A673 (cell line): ENCODE measurements at regions not wholly inside any gene's neighbourhood (a gene's known extent, or its start where the extent isn't known, plus 50 kb on each side); places are given as distances from the start of the nearest gene placed in this dataset.

Experiments
- BruUV-seq: library from RNA; stranded (reverse); fragments of 400-500 nt; replicated peaks from 2 replicates; lab custom pipeline; 2021; lab: Mats Ljungman, UMichigan
- CTCF ChIA-PET: fragments of 300-600 bp; sonication (Branson Sonifier 250); formaldehyde crosslinking; loops from one replicate; lab custom pipeline; 2022; ENCODE audit warnings: antibody characterized with exemption; lab: Charles Lee
- POLR2A ChIA-PET: fragments of 300-600 bp; sonication (Branson Sonifier 250); formaldehyde crosslinking; loops from one replicate; lab custom pipeline; 2022; ENCODE audit warnings: antibody characterized with exemption; ENCODE audit not compliant: low non-redundant PET; lab: Charles Lee
- DNase-seq: peaks from one replicate; pipeline ENCODE4 v3.0.0-alpha.2; 2015; ENCODE audit warnings: low spot score
- H3K27ac ChIP-seq: fragments of 200-600 bp; sonication (generic); 2 replicates; pipeline ENCODE4 v1.5.1; 2016; ENCODE audit warnings: mixed run types, low read depth, mild to moderate bottlenecking, mixed read lengths, antibody characterized with exemption, low read length; ENCODE audit not compliant: poor library complexity, severe bottlenecking
- H3K27me3 ChIP-seq: fragments of 200-600 bp; sonication (generic); replicated peaks from 2 replicates; pipeline ENCODE4 v1.6.1; 2017; ENCODE audit warnings: mixed run types, low read depth, mild to moderate bottlenecking, mixed read lengths, antibody characterized with exemption, low read length; ENCODE audit not compliant: insufficient read depth, poor library complexity
- H3K36me3 ChIP-seq: fragments of 200-600 bp; sonication (generic); 2 replicates; pipeline ENCODE4 v1.6.1; 2016; ENCODE audit warnings: mixed run types, mild to moderate bottlenecking, mixed read lengths, antibody characterized with exemption, low read length; ENCODE audit not compliant: insufficient read depth, poor library complexity, severe bottlenecking
- H3K4me1 ChIP-seq: fragments of 200-600 bp; sonication (generic); 2 replicates; pipeline ENCODE4 v1.6.1; 2017; ENCODE audit warnings: mixed run types, mild to moderate bottlenecking, mixed read lengths, antibody characterized with exemption, low read length; ENCODE audit not compliant: insufficient read depth, poor library complexity, severe bottlenecking
- H3K4me3 ChIP-seq: fragments of 200-600 bp; sonication (generic); 2 replicates; pipeline ENCODE4 v1.5.1; 2016; ENCODE audit warnings: low read depth, mixed run types, mild to moderate bottlenecking, mixed read lengths, low read length; ENCODE audit not compliant: poor library complexity, severe bottlenecking
- H3K9me3 ChIP-seq: fragments of 200-600 bp; sonication (generic); 2 replicates; pipeline ENCODE4 v1.6.1; 2016; ENCODE audit warnings: mixed run types, low read depth, mild to moderate bottlenecking, mixed read lengths, antibody characterized with exemption, low read length; ENCODE audit not compliant: poor library complexity, severe bottlenecking
- EZH2 ChIP-seq: fragments of 200-600 bp; sonication (generic); IDR thresholded peaks from 2 replicates; pipeline ENCODE4 v1.6.1; 2017; ENCODE audit warnings: borderline replicate concordance, low read depth, mild to moderate bottlenecking, mixed read lengths, antibody characterized with exemption, low read length; ENCODE audit not compliant: poor library complexity, severe bottlenecking
- intact Hi-C: fragments of 100-400 bp; cut with micrococcal nuclease; formaldehyde crosslinking; loops from one replicate; pipeline ENCODE4 v1.10.0; 2022; ENCODE audit not compliant: unreplicated experiment
- TF ChIP-seq, protein P1 (sequence below): fragments of 300-800, 200-600 bp; sonication (generic); conservative IDR thresholded peaks from 2 replicates; pipeline ENCODE4 v1.5.1; 2017; ENCODE audit warnings: low read depth, mild to moderate bottlenecking, antibody characterized with exemption, low read length, moderate library complexity, mixed read lengths

DNA sequence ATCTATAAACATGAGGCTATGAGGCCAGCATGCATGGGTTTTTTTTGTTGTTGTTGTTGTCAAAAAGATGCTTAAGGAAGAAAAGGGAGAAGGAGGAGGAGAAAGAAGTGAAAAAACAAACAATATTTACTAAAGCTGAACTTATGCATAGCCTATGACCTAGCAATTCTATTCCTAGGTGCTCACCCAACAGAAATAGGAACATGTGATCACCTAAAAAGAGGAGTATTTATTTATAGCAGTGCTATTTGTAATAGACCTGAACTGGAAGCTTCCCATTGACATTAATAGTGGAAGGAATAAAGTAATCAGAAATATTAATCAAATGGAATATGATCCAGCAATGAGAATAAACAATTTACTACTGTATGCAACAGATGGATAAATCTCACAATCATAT is 156.5 kb upstream of the OLIG3 start:
- Histone ChIP-seq H3K27me3 (no peaks in the 10 kb centered on the region), H3K36me3 (no peaks in the 10 kb centered on the region), H3K4me1 (no peaks in the 10 kb centered on the region), H3K27ac (no peak overlapping the region), H3K4me3 (no peak overlapping the region), H3K9me3 (peaks cover 11% of the 10 kb centered on the region)
- DNase-seq: no peak
- no peak for TF ChIP-seq EZH2
- TF ChIP-seq, protein P1, sequence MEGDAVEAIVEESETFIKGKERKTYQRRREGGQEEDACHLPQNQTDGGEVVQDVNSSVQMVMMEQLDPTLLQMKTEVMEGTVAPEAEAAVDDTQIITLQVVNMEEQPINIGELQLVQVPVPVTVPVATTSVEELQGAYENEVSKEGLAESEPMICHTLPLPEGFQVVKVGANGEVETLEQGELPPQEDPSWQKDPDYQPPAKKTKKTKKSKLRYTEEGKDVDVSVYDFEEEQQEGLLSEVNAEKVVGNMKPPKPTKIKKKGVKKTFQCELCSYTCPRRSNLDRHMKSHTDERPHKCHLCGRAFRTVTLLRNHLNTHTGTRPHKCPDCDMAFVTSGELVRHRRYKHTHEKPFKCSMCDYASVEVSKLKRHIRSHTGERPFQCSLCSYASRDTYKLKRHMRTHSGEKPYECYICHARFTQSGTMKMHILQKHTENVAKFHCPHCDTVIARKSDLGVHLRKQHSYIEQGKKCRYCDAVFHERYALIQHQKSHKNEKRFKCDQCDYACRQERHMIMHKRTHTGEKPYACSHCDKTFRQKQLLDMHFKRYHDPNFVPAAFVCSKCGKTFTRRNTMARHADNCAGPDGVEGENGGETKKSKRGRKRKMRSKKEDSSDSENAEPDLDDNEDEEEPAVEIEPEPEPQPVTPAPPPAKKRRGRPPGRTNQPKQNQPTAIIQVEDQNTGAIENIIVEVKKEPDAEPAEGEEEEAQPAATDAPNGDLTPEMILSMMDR: no peak
- intact Hi-C loops: no loop called here
- ChIA-PET POLR2A (no interaction called here), CTCF (interaction anchor here (0.6 kb wide), 1 partner anchor 574 kb away, joined by 3 read pairs; no protein-coding TSS in a partner anchor)
- no TSS peak for BruUV-seq

DNA sequence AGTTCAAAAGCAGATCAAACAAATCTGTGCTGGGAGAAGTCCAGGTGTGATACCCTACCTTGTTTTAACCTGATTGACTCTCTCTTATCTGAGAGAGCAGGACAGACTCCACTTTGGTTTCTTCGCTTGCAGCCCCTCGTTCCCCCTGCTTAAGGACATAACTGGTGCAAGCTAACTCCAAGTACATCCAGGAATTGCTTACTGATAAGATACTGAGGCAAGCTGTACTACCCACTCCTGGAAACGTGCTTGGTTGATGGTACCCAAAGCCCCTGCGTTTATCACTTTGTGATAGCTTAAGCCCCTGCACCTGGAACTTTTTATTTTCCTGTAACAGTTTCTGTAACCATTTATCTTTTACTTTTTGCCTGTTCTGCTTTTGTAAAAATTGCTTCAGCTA is 157.0 kb upstream of the OLIG3 start:
- Histone ChIP-seq H3K27ac (no peak overlapping the region), H3K4me3 (no peak overlapping the region), H3K4me1 (no peaks in the 10 kb centered on the region), H3K27me3 (no peaks in the 10 kb centered on the region), H3K36me3 (no peaks in the 10 kb centered on the region), H3K9me3 (peaks cover 11% of the 10 kb centered on the region)
- DNase-seq: no peak
- BruUV-seq: no TSS peak
- CTCF ChIA-PET: interaction anchor here (0.6 kb wide), 1 partner anchor 575 kb away, joined by 3 read pairs; no protein-coding TSS in a partner anchor
- TF ChIP-seq, protein P1: no peak
- TF ChIP-seq EZH2: no peak
- POLR2A ChIA-PET: no interaction called here
- intact Hi-C loops: no loop called here

DNA sequence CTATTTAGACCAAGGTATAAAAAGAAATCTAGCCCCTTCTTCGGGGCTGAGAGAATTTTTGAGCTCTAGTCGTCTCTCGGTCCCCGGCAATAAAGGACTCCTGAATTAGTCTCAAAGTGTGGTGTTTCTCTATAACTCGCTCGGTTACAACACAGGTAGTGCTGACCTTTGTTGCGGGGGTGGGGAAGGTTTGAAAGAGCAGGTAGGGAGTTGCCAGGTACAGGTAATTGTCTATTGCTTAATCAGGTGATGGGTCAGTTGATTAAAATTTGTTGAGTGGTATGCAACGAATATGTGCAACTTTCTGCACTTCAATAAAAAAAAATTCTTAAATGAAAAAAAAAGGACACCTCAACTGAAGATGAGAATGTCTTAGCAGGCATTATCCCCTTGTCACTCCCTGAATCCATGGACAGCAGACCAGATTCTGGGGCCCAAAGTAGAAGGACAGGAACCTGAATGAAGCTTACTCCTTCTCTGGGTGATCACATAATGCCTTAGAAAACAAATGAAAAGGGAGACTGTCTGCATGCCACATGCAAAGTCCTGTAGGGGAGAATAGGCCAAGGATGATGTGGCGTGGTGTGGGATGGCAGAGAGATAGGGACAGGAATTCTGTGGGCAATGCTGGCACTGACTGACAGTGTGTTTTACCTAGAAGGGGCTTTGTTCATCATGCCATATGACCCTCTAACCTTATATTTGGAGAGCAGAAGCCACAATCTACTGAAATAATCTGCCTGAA is 157.6 kb upstream of the OLIG3 start:
- CTCF ChIA-PET: interaction anchor here (0.6 kb wide), 1 partner anchor 575 kb away, joined by 3 read pairs; no protein-coding TSS in a partner anchor
- TF ChIP-seq, protein P1: no peak
- no peak for TF ChIP-seq EZH2
- H3K27me3 ChIP-seq: no peaks in the 10 kb centered on the region
- H3K4me3 ChIP-seq: no peak overlapping the region
- no TSS peak for BruUV-seq
- H3K36me3 ChIP-seq: no peaks in the 10 kb centered on the region
- no peak overlapping the region for H3K27ac ChIP-seq
- POLR2A ChIA-PET: no interaction called here
- peaks cover 11% of the 10 kb centered on the region for H3K9me3 ChIP-seq
- DNase-seq: no peak
- intact Hi-C loops: no loop called here
- no peaks in the 10 kb centered on the region for H3K4me1 ChIP-seq
